ENCODE measurements at regions not wholly inside any gene's neighbourhood (a gene's known extent, or its start where the extent isn't known, plus 50 kb on each side); places are given as distances from the start of the nearest gene placed in this dataset.

DNA sequence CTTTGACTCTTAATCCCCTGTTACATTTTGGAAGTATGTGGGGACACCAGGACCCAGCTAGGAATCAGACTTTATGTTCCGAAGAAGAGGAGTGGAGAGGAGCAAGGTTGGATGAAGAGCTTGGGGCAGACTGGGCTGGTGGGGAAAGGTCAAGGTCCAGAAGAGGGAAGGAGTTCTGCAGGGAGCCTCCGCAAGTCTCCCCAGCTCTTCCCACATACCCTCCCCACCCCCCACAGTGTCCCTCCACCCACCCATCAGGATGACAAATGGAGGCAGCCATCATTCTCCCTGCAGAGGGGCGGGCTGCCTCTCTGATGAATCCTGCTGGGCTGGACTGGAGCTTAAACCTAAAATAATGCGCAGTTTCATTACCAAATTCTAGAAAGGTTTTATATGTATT is 77.2 kb downstream of the ACKR3 start:
- DNase-seq (ENCODE audit: low read depth in 1 of 2, low spot score in 1 of 2), result no peak
- H3K4me1 ChIP-seq (ENCODE audit: low read depth), result no peaks in the 10 kb centered on the region
- no peaks in the 10 kb centered on the region for H3K36me3 ChIP-seq
- no peaks in the 10 kb centered on the region for H3K27me3 ChIP-seq
- H3K27ac ChIP-seq, result no peak overlapping the region
- no peaks in the 10 kb centered on the region for H3K9me3 ChIP-seq (ENCODE audit: low read depth)
- no peak for TF ChIP-seq CTCF (IDR thresholded peaks at IDR 0.05; ENCODE audit: low read depth, low read length)
- no peak overlapping the region for H3K4me3 ChIP-seq

DNA sequence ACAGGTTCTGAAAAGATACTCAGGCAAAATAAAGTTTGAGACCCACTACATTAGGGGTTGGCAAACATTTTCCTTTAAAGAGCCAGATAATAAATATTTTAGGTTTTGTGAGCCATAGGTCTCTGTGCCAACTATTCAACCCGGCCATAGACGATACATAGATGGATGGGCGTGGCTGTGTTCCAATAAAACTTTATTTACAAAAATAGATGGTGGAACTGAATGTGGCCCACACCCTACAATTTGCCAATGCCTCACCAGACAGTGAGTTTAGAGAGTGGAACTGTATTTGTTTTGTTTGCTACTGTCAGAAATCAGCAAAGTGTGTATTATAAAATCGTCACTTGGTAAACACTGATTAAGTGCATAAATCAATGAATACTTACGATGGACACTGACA is 78.0 kb downstream of the ACKR3 start:
- no peaks in the 10 kb centered on the region for H3K36me3 ChIP-seq

GRCh38 chr2:236653863-236654262 is 84.2 kb downstream of the ACKR3 start:
- no peak for TF ChIP-seq CTCF (IDR thresholded peaks at IDR 0.05; ENCODE audit: low read depth, low read length)
- no peak for DNase-seq (ENCODE audit: low read depth in 1 of 2, low spot score in 1 of 2)
- Histone ChIP-seq H3K9me3 (ENCODE audit: low read depth) (no peaks in the 10 kb centered on the region), H3K27ac (no peak overlapping the region), H3K4me3 (no peak overlapping the region), H3K27me3 (no peaks in the 10 kb centered on the region), H3K36me3 (no peaks in the 10 kb centered on the region), H3K4me1 (ENCODE audit: low read depth) (no peaks in the 10 kb centered on the region)

More for the DNA sequence above, 78.0 kb downstream of the ACKR3 start:
- no peak for TF ChIP-seq CTCF (IDR thresholded peaks at IDR 0.05; ENCODE audit: low read depth, low read length)
- no peaks in the 10 kb centered on the region for H3K4me1 ChIP-seq (ENCODE audit: low read depth)
- H3K27ac ChIP-seq, result no peak overlapping the region
- H3K27me3 ChIP-seq, result no peaks in the 10 kb centered on the region
- no peaks in the 10 kb centered on the region for H3K9me3 ChIP-seq (ENCODE audit: low read depth)
- H3K4me3 ChIP-seq, result no peak overlapping the region
- no peak for DNase-seq (ENCODE audit: low read depth in 1 of 2, low spot score in 1 of 2)

- H3K4me3 ChIP-seq, result no peak overlapping the region
- H3K9me3 ChIP-seq (ENCODE audit: low read depth), result no peaks in the 10 kb centered on the region
- H3K36me3 ChIP-seq, result no peaks in the 10 kb centered on the region
- no peak overlapping the region for H3K27ac ChIP-seq
- DNase-seq (ENCODE audit: low read depth in 1 of 2, low spot score in 1 of 2), result no peak
- no peaks in the 10 kb centered on the region for H3K27me3 ChIP-seq
- no peaks in the 10 kb centered on the region for H3K4me1 ChIP-seq (ENCODE audit: low read depth)
- no peak for TF ChIP-seq CTCF (IDR thresholded peaks at IDR 0.05; ENCODE audit: low read depth, low read length)
Observed at GRCh38 chr2:236654496-236654895, 84.9 kb downstream of the ACKR3 start.

DNA sequence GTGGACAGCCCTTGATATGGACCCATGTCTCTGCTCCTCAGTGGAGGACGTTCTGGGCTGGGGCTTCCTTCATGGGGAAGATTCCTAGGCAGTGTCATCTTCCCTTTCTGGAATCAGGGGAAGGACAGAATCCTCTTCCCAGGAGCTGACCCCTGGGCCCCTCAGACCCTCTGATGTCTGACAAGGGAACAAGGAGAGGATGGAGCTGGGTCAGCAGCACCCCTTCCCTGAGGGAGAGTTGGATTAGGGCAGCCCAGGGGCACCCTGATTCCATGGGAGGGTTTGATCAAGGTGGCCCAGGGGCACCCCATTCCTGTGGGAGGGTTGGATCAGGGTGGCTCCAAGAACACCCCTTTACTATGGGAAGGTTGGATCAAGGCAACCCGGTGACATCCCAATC is 86.5 kb downstream of the ACKR3 start:
- H3K4me1 ChIP-seq (ENCODE audit: low read depth), result no peaks in the 10 kb centered on the region
- H3K27me3 ChIP-seq, result no peaks in the 10 kb centered on the region
- no peak overlapping the region for H3K4me3 ChIP-seq
- TF ChIP-seq CTCF (IDR thresholded peaks at IDR 0.05; ENCODE audit: low read depth, low read length), result no peak
- DNase-seq (ENCODE audit: low read depth in 1 of 2, low spot score in 1 of 2), result no peak
- no peaks in the 10 kb centered on the region for H3K36me3 ChIP-seq
- no peaks in the 10 kb centered on the region for H3K9me3 ChIP-seq (ENCODE audit: low read depth)
- no peak overlapping the region for H3K27ac ChIP-seq

DNA sequence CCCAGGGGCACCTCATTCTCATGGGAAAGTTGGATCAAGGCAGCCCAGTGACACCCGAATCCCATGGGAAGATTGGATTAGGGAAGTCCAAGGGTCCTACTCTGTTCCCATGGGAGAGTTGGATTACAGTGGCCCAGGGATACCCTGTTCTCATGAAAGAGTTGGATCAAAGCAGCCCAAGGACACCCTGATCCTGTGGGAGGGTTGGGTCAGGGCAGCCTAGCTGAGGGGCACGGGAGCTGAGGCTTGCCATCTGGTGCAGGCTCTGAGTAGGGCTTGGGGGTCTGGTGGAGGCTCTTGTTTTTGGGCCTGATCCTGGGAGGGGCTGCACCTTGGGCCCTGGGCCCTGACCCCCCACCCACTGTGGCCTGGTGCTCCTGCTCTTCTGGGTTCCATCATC is 87.1 kb downstream of the ACKR3 start:
- H3K27ac ChIP-seq, result no peak overlapping the region
- H3K9me3 ChIP-seq (ENCODE audit: low read depth), result no peaks in the 10 kb centered on the region
- H3K27me3 ChIP-seq, result no peaks in the 10 kb centered on the region
- DNase-seq (ENCODE audit: low read depth in 1 of 2, low spot score in 1 of 2), result no peak
- no peaks in the 10 kb centered on the region for H3K36me3 ChIP-seq
- no peak for TF ChIP-seq CTCF (IDR thresholded peaks at IDR 0.05; ENCODE audit: low read depth, low read length)
- H3K4me3 ChIP-seq, result no peak overlapping the region
- no peaks in the 10 kb centered on the region for H3K4me1 ChIP-seq (ENCODE audit: low read depth)
